Caki2 (cell line): ENCODE measurements at regions not wholly inside any gene's neighbourhood (a gene's known extent, or its start where the extent isn't known, plus 50 kb on each side); places are given as distances from the start of the nearest gene placed in this dataset.

Experiments
- DNase-seq: peaks from one replicate; pipeline ENCODE4 v3.0.0-alpha.2; 2015; ENCODE audit warnings: low read depth
- in situ Hi-C: cut with HindIII; loops from 2 replicates; pipeline ENCODE4 v1.10.0; 2016; ENCODE audit warnings: low sequenced_read_pairs, low pct_unique_long_range_greater_than_20kb, mixed read lengths

DNA sequence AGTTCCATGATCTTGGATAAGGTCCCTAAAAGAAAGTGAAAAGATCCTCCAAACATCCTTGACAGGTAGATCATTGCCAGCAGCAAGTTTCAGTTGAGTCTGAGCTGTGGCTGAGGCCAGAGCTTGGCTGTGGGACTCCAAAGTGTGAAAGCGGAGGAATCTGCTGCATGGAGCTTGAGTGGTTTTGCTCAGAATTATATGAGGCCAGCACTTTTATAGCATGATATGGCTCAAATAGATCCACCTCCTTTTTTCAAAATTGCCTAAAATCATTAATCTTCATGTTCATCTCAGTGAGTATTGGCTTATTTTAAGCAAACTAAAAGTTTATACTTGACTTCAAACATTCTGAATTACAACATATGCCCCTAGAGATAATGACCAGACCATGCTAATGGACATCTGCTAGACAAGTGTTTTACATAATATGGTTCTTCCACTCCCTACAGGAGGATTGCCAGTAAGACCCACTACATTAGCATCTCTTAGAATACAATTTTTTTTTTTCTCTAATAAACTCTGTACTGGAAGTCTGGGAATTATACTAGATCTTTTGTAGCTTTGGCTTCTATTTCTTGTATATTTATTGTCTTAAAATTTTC is 368.1 kb downstream of the ZPLD1 start:
- DNase-seq, result no peak
- in situ Hi-C loops, result no loop called here

DNA sequence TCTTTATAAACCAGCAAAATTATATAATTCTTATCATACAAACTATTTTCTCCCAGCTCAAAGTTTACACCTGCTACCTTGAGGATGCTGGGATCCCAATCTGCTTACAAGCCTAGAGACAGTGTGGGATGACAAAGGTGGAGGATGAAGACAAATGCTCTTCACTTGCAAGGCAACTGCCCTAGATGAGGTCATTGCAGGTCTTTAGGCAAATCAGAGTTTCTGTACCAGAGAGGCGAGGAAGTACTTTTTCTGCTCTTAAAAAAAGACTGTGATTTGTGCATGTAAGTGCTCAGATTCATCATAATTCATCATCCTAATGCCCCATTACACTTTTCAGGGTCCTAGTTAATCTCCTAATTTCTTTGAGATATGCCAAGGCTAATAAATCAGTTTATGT is 376.1 kb downstream of the ZPLD1 start:
- no peak for DNase-seq
- in situ Hi-C loops, result no loop called here

DNA sequence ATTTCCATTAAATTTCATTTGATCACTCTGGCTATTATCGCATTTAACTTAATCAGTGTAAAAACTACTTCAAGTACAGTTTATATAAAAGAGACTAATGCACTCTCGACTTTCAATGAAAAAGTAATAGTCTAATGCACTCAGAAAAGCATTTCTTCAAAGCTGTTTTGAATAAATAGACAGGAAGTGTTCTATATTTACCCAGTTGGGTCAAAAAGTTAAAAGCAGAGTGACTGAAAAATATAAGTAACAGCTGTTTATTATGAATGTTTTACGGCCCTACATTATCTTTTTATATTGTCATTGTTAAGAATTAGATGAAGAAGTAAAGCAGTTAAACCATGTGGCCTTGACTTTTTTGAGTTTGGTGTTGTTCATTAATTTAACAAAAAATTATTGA is 391.8 kb downstream of the ZPLD1 start:
- DNase-seq, result no peak
- in situ Hi-C loops, result no loop called here

DNA sequence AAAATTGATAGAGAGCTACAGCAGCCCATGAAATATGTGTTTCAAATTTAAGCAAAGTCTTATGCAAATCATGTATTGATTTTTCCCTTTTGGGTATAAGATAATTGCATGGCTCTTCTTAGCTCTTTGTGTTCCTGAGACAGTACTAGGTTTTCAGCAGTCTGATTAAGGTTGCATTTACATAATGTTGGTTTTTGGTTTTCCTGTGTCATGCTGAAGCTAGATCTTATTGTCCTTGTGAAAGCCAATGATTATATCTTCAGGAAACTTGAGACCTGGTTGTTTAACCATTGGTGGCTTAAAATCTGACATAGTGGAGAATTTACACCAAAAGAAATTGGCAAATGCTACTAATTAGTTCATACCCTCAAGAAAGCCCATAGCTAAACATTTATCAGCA is 392.6 kb downstream of the ZPLD1 start:
- DNase-seq, result no peak
- in situ Hi-C loops, result no loop called here

DNA sequence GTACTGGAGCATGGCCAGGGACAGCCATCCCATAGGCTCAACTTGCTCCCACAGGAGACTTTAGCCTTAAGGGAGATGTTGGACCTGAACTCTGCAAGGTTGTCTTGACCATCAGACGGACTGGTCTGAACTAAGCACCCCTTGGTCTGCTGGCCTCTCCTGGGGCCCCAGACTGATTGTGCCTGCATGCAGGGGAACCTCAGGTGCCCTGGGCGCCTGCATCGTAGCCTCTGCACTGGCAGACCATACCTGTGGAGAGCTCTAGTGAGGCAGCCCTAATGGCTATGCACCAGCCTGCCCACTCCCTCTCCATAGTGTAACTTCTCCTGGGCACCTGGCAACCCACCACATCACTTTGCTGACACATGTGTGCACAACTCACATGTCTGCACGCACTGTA is 395.6 kb downstream of the ZPLD1 start:
- in situ Hi-C loops, result no loop called here
- no peak for DNase-seq

DNA sequence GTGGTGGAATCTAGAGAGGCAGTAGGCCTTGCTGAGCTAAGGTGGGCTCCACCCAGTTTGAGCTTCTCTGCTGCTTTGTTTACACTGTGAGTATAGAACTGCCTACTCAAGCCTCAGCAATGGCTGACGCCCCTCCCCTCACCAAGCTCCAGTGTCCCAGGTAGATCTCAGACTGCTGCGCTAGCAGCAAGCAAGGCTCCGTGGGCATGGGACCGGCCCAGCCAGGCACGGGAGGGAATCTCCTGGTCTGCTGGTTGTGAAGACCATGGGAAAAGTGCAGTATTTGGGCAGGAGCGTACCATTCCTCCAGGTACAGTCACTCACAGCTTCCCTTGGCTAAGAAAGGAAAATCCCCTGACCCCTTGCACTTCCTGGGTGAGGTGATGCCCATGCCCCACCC is 407.1 kb downstream of the ZPLD1 start:
- in situ Hi-C loops, result no loop called here
- DNase-seq, result no peak

DNA sequence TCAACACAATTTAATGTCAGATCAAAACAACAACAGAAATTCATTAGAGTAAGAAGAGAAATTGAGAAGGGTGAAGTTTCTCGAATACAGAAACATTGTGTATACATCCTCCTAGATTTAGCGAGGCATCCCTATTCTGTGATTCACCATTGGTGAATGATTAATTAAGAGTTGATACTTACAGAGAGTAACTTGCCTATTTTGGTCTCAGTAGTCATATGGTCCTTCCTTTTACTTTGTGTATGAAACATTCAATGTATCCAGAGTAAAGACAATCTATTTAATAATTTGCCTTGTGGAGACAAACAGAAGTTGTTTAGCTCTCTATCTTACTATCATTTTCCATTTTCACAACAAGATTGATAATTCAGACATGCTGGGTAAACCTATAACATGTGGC is 432.0 kb downstream of the ZPLD1 start:
- peak; percentile 8 for DNase-seq
- in situ Hi-C loops, result no loop called here

DNA sequence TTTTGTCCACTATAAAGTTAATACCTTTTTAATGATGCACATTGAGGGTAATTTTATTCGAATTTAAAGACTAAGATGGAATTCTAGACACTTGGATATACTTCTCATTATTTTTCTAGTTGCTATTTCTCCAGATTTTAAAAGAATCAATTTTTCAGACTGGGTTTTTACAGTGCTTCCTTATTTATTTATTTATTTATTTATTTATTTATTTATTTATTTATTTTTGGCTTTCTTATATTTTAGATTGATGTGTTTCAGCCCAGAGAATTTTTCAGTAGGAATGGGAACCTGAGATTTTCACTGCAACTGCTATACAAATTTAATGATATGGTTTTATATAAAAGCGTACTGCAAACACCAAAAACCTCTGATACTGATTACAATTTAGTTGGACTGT is 448.7 kb downstream of the ZPLD1 start:
- DNase-seq, result no peak
- in situ Hi-C loops, result no loop called here

DNA sequence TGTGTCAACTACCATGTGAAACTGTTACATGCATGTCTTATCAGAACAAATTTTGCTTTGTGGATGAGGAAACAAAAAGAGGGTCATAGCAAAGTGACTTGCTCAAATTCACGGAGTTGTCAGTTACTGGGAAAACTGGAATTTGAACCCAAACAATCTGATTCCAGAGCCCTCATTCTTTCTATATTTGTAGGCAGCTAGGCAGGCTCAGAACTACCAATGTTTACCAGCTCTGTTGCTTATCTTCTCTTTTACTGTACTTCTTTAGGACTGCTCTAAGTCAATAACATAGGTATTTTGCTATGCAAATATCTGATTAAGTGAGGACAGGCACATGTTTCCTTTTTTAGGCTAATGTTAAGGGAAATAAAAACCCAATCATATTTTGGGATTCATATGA is 450.5 kb downstream of the ZPLD1 start:
- DNase-seq, result no peak
- in situ Hi-C loops, result no loop called here

DNA sequence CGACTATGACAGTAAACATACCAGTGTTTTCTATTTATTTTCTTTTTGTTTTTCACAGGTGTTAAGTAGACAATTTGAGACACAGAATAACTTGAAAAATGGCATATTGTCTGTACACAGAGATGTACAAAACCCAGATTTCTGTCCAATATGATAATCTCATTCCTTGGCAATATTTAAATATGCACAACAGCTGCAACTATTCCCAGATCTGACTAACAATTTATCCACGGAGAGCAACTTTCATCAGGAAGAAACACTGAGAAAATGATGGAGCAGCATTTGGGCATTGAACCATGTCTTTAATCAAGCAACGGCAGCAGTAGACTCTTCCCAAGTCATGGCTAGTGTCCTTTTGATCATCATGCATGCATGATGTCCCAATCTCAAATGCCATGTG is 452.6 kb downstream of the ZPLD1 start:
- DNase-seq, result no peak
- in situ Hi-C loops, result no loop called here

DNA sequence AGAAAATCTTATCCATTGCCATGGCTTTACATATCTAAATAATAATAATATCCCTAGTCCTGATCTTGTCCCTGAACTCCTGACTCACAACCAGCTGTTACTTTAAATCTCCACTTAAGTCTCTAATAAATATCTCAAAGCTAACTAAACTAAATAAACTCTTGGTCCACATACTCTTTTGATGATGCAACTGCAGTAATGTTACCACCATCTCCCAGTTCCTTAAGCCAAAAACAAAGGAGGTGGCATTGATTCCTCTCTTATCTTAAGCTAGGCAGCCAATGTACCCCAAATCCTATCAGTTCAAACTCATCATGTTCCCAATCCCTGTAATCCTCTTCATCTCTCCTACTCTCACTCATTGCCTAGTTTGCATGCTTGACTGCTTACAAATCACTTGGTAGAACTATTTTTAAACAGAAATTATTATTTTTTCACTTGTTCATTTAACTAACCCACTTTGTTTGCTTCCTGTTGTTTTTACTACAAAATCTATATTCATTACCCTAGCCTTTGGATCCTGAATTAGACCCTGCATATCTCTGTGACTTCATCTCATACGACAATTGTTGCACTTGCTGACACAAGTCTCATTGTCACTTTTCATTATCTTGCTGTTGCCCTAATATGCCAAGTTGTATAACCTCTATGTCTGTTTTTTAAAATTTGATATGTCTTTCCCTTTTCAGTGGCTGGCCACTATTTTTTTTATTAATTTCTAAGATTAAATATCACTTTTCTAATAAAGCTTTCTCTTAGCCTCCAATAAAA is 462.2 kb downstream of the ZPLD1 start:
- no peak for DNase-seq
- in situ Hi-C loops, result no loop called here

DNA sequence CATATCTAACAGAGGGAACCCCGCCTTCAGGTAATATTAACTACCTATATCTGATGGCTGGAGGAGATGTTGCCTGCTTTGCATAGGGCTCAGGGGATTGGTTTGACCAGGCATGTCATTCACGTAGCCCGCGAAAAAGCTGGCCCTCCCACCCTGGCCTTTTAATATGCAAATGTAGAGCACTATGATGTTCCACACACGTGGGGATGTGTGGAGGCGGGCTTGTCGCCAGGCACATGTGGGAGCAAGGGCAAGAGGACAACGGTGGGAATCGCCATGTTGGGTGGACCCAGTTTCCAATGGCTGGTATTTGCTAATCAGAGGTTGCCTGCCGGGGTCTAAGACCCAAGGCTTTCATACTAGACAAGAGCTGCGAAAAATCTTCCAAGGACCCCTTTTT is 469.8 kb downstream of the ZPLD1 start:
- in situ Hi-C loops, result no loop called here
- DNase-seq, result no peak

DNA sequence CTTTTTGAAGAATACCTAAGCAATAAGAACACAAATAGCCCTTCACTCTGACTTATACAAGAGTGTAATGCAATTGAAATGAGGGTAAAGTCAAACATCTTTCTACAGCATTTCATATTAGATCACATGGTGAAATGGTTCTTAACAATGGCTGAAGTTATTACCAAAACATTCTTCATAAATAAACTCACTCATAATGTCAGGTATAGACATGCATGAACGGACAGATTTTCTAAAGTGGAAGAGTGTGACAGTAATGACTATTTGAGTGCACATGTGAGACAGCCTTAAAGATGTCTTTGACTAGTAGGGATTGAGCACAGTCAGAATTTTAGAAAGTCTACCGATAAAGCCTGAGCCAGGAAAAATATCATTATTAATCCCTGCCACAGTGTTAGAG is 471.0 kb downstream of the ZPLD1 start:
- in situ Hi-C loops, result no loop called here

DNA sequence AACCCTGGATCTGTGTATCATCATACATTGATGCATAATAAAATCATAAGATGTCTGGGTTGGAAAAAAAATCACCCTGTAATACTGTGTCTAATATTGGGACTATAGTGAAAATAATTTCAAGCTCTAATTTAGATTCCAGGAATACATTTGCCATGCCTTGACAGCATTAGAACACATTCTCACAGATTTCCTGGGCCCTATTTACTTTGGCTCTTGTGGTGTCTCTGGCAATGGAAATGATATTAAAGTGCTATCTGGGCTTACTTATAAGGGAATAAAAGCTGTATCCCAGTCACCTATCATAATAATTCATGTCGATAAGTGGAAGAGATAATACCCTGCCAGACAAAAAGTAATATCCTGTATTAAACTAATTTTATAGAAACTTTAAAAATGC is 472.0 kb downstream of the ZPLD1 start:
- in situ Hi-C loops, result no loop called here
- DNase-seq, result no peak

More for the DNA sequence above, 471.0 kb downstream of the ZPLD1 start:
- DNase-seq, result no peak

DNA sequence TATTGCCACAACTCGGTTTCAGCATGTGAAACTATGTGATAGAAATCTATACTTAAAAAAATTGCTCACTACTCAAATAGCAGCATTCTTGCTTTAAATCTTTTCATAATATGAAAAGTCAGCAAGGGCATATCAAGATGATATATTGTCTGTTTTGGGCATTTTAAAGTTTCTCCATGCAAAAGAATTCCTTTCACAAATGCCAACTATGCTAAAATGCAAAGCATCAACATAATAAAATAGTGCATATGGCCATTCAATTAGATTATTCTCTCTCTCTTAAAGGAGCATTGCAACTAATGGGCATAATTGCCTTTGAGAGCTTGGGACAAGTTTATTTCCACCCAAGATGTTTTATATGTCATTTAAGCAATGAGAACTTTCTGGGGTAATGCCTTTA is 475.1 kb downstream of the ZPLD1 start:
- in situ Hi-C loops, result no loop called here
- no peak for DNase-seq

DNA sequence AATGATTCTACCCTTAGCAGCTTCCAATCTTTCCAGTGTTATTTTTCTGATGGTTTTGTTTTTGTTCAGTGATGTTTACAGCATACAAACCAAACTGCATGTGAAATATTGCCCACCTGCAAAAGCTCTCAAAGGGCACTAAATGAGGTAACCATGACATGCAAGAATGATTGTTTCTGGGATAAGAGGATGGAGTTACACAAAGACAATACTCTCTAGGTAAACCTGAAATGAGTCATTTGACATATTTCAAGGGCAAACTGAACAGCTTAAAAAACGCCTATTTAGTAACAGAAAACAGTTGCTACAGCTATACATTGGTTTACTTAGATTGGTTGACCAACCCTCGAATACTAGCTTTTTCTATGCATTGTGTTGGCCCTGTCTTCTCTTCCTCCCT is 481.7 kb downstream of the ZPLD1 start:
- in situ Hi-C loops, result no loop called here
- DNase-seq, result no peak

DNA sequence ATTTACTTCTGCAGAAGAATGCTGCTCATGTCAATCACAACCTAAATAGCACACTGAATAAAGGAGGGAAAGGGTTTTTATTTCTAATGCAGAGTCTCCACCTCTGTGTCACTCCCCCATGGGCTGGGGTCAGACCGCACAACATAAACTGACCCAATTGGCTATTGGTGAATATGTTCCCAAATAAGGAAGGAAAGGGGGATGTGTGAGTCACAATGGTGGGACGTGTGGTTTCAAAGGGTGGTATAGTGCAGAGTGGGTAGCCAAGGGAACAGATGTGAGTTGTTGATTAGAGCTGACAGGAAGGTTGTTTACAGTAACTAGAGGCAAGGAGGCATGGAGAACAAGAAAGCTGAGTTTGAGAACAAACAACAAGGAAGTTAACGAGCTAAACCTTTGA is 491.8 kb downstream of the ZPLD1 start:
- in situ Hi-C loops, result no loop called here
- DNase-seq, result no peak

DNA sequence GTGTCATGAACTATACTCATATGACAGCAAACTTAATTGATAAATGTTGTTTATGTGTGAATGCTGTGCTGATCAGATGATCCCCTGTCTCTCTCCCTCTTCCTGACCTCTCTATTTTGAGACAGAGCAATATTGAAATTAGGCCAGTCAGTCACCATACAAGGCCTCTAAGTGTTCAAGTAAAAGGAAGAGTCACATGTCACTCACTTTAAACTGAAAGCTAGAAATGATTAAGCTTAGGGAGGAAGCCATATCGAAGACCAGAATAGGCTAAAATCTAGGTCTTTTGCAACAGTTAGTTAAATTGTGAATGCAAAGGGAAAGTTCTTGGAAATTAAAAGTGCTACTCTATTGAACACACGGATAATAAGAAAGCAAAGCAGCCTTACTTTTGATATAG is 498.6 kb downstream of the ZPLD1 start:
- no peak for DNase-seq
- in situ Hi-C loops, result no loop called here

DNA sequence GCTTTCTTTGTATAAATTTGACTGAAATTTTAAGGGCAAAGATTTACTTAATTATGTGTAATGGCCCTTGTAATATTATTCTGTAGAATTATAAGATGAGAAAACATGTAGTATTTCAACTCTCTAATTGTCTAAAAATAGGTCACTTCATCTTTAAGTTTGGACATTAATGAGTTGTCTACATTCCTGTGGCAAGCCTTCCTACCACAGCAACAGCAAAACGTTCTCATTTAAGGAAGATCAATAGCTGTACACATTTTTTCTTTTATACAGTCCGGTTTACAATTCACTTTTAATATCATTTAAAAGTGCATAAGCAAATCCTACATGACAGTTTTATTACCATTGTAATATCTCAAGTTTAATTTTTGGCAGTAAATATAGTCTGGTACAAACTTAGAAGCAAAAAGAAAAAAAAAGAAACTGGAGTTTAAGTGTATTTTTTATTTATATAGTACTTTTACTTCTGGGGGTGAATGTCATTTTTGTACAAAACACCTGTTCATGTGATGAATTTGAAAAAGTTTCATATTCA is 501.8 kb downstream of the ZPLD1 start:
- no peak for DNase-seq
- in situ Hi-C loops, result no loop called here

DNA sequence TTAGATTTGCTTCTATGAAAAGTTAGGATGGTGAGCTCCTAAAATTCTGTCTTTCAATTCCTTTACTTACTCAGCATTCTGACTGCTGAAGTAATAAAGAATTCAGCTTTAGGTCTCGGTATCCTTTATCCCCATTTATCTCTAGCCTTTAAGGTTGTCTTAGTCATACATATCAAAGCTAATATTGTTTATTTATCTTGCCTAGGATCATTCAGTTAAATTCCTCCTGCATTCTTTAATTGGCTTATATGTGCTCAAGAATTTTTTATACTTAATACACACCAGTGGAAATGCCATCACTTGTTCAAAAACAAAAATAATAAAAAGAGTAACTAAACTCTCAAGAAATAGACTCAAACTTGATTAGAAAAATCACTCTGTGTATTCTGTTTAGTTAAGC is 507.0 kb downstream of the ZPLD1 start:
- DNase-seq, result no peak
- in situ Hi-C loops, result no loop called here
